ENCODE measurements at regions not wholly inside any gene's neighbourhood (a gene's known extent, or its start where the extent isn't known, plus 50 kb on each side); places are given as distances from the start of the nearest gene placed in this dataset.

- no peak for TF ChIP-seq CTCF (IDR thresholded peaks at IDR 0.05)
- H3K27me3 Mint-ChIP-seq: no peaks in the 10 kb centered on the region
- ChIA-PET CTCF (interaction anchor here (0.6 kb wide), 1 partner anchor 11 kb away, joined by 3 read pairs; no protein-coding TSS in a partner anchor), POLR2A (no interaction called here)
- no peak overlapping the region for H3K4me3 Mint-ChIP-seq
- no peak overlapping the region for H3K27ac Mint-ChIP-seq
- DNase-seq (no peak), ATAC-seq (ENCODE audit: low read depth) (no peak)
- intact Hi-C loops (cut with micrococcal nuclease): no loop called here
- no peaks in the 10 kb centered on the region for H3K36me3 Mint-ChIP-seq (ENCODE audit: low read depth)
- H3K4me1 Mint-ChIP-seq: no peaks in the 10 kb centered on the region
- peaks cover 2% of the 10 kb centered on the region for H3K9me3 Mint-ChIP-seq
These were observed 765.6 kb downstream of the PLOD2 start for GRCh38 chr3:145395421-145395820.

GRCh38 chr3:145411605-145412004 lies 749.4 kb downstream of the PLOD2 start:
- H3K27me3 Mint-ChIP-seq: no peaks in the 10 kb centered on the region
- intact Hi-C loops (cut with micrococcal nuclease): no loop called here
- peaks cover 14% of the 10 kb centered on the region for H3K9me3 Mint-ChIP-seq
- DNase-seq: no peak
- ChIA-PET POLR2A (no interaction called here), CTCF (no interaction called here)
- H3K4me1 Mint-ChIP-seq: no peaks in the 10 kb centered on the region
- no peak for TF ChIP-seq CTCF (IDR thresholded peaks at IDR 0.05)
- no peak overlapping the region for H3K27ac Mint-ChIP-seq
- H3K4me3 Mint-ChIP-seq: no peak overlapping the region
- H3K36me3 Mint-ChIP-seq (ENCODE audit: low read depth): no peaks in the 10 kb centered on the region
- ATAC-seq (ENCODE audit: low read depth): no peak

- ATAC-seq (ENCODE audit: low read depth): no peak
- Mint-ChIP-seq H3K27ac (no peak overlapping the region), H3K4me3 (no peak overlapping the region)
These were observed 743.3 kb downstream of the PLOD2 start for GRCh38 chr3:145417678-145418077.

GRCh38 chr3:145422556-145422955 lies 738.4 kb downstream of the PLOD2 start:
- Mint-ChIP-seq H3K27me3 (no peaks in the 10 kb centered on the region), H3K27ac (no peak overlapping the region), H3K4me1 (no peaks in the 10 kb centered on the region), H3K36me3 (ENCODE audit: low read depth) (no peaks in the 10 kb centered on the region), H3K9me3 (peaks cover 5% of the 10 kb centered on the region), H3K4me3 (no peak overlapping the region)
- no peak for ATAC-seq (ENCODE audit: low read depth)
- DNase-seq: no peak
- ChIA-PET CTCF (no interaction called here), POLR2A (no interaction called here)
- intact Hi-C loops (cut with micrococcal nuclease): no loop called here
- no peak for TF ChIP-seq CTCF (IDR thresholded peaks at IDR 0.05)

More at GRCh38 chr3:145417678-145418077, 743.3 kb downstream of the PLOD2 start:
- CTCF ChIA-PET: no interaction called here
- POLR2A ChIA-PET: no interaction called here
- no peak for TF ChIP-seq CTCF (IDR thresholded peaks at IDR 0.05)
- Mint-ChIP-seq H3K27me3 (no peaks in the 10 kb centered on the region), H3K9me3 (peaks cover 7% of the 10 kb centered on the region), H3K36me3 (ENCODE audit: low read depth) (no peaks in the 10 kb centered on the region), H3K4me1 (no peaks in the 10 kb centered on the region)
- DNase-seq: no peak
- intact Hi-C loops (cut with micrococcal nuclease): no loop called here

DNA sequence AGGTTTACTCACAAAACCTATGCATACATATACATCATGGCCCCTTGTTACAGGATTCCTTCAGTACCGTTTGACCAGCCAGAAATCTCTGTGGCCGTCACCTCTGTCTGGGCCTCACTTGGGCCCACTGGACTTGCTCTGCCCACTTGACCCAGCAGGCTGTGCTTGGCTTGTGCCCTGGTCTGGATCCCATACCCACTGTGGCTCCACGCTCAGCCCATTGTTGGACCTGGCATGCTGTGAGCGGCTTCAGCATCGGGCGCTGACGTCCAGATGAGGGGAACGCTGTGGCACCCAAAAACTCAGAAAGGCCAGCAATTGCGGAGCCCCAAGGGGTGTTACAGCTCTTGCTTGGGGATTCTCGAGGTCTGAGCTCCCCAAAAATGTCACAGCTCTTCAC lies 733.6 kb downstream of the PLOD2 start:
- Mint-ChIP-seq H3K36me3 (ENCODE audit: low read depth) (no peaks in the 10 kb centered on the region), H3K4me1 (no peaks in the 10 kb centered on the region), H3K27me3 (no peaks in the 10 kb centered on the region), H3K9me3 (no peaks in the 10 kb centered on the region), H3K4me3 (no peak overlapping the region), H3K27ac (no peak overlapping the region)
- intact Hi-C loops (cut with micrococcal nuclease): no loop called here
- no peak for DNase-seq
- TF ChIP-seq CTCF (IDR thresholded peaks at IDR 0.05): no peak
- CTCF ChIA-PET: no interaction called here
- no peak for ATAC-seq (ENCODE audit: low read depth)
- POLR2A ChIA-PET: no interaction called here

Data from activated B cell treated with CpG ODN at 0.5 μM for 24 hours (primary cell).